Activated naive CD8-positive, alpha-beta T cell treated with anti-CD3 and anti-CD28 coated beads, Interleukin-2, amount 10 ng/mL, durations not matched to agents 7 days and 5 days (primary cell): ENCODE measurements at regions not wholly inside any gene's neighbourhood (a gene's known extent, or its start where the extent isn't known, plus 50 kb on each side); places are given as distances from the start of the nearest gene placed in this dataset.

Experiments
- ATAC-seq: fragments of 150-1000 bp; cut with Tn5 transposase; one replicate; pipeline ENCODE4 v1.10.0; 2021; ENCODE audit warnings: low read depth, moderate library complexity
- POLR2A ChIA-PET: fragments of 350-600 bp; sonication (Branson Sonifier 250); formaldehyde crosslinking; loops from one replicate; lab custom pipeline; 2021; ENCODE audit warnings: antibody characterized with exemption; lab: Charles Lee
- DNase-seq: peaks from one replicate; pipeline ENCODE4 v3.0.0; 2021
- H3K27ac Mint-ChIP-seq: one replicate; pipeline ENCODE4 v1.8.0; 2022; ENCODE audit warnings: mild to moderate bottlenecking, mixed read lengths
- H3K27me3 Mint-ChIP-seq: one replicate; pipeline ENCODE4 v1.8.0; 2022; ENCODE audit warnings: mild to moderate bottlenecking, moderate library complexity, mixed read lengths
- H3K36me3 Mint-ChIP-seq: one replicate; pipeline ENCODE4 v1.8.0; 2021; ENCODE audit warnings: mild to moderate bottlenecking, mixed read lengths
- H3K4me1 Mint-ChIP-seq: one replicate; pipeline ENCODE4 v1.8.0; 2021; ENCODE audit warnings: mixed read lengths
- H3K4me3 Mint-ChIP-seq: one replicate; pipeline ENCODE4 v1.8.0; 2022; ENCODE audit warnings: mild to moderate bottlenecking, moderate library complexity, mixed read lengths
- H3K9me3 Mint-ChIP-seq: one replicate; pipeline ENCODE4 v1.8.0; 2021; ENCODE audit warnings: mixed read lengths

DNA sequence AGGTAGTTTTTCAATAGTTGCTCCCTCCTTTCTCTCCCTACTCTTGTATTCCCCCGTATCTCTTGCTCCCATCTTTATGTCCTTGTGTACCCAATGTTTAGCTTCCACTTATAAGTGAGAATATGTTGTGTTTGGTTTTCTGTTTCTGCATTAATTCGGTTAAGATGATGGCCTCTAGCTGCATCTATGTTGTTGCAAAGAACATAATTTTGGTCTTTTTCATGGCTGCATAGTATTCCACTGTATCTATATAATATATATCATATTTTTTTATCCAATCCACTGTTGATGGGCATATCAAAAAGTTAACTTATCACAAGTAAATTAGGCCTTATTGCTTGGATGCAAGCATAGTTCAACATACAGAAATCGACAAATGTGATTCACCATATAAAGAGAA lies 594.0 kb downstream of the TYW1 start:
- no peaks in the 10 kb centered on the region for H3K36me3 Mint-ChIP-seq
- ATAC-seq (no peak), DNase-seq (no peak)
- H3K4me1 Mint-ChIP-seq: no peaks in the 10 kb centered on the region
- H3K4me3 Mint-ChIP-seq: no peak overlapping the region
- POLR2A ChIA-PET: no interaction called here
- H3K27me3 Mint-ChIP-seq: no peaks in the 10 kb centered on the region
- H3K9me3 Mint-ChIP-seq: peaks cover 12% of the 10 kb centered on the region
- no peak overlapping the region for H3K27ac Mint-ChIP-seq

DNA sequence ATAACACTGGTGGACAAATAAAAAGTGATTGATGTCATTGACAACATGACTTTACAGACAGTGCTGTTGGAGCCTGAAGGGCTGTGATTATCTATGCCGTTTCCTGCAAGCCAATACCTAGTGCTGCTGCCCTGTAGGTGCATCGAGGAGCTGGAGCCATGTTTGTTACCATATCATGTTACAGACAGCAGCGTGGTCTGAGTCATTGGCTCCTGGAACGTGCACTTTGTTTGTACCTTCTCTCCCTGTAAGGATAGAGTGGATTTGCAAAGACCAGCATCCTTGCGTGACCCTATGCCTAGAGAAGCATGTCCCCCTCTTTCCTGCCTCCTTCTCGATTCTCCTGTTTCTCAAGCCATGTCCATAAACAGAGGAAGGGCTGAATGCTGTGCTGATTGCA lies 597.2 kb downstream of the TYW1 start:
- H3K27ac Mint-ChIP-seq: no peak overlapping the region
- peaks cover 8% of the 10 kb centered on the region for H3K9me3 Mint-ChIP-seq
- DNase-seq (no peak), ATAC-seq (no peak)
- no peaks in the 10 kb centered on the region for H3K27me3 Mint-ChIP-seq
- POLR2A ChIA-PET: no interaction called here
- H3K4me1 Mint-ChIP-seq: no peaks in the 10 kb centered on the region
- no peaks in the 10 kb centered on the region for H3K36me3 Mint-ChIP-seq
- H3K4me3 Mint-ChIP-seq: no peak overlapping the region

DNA sequence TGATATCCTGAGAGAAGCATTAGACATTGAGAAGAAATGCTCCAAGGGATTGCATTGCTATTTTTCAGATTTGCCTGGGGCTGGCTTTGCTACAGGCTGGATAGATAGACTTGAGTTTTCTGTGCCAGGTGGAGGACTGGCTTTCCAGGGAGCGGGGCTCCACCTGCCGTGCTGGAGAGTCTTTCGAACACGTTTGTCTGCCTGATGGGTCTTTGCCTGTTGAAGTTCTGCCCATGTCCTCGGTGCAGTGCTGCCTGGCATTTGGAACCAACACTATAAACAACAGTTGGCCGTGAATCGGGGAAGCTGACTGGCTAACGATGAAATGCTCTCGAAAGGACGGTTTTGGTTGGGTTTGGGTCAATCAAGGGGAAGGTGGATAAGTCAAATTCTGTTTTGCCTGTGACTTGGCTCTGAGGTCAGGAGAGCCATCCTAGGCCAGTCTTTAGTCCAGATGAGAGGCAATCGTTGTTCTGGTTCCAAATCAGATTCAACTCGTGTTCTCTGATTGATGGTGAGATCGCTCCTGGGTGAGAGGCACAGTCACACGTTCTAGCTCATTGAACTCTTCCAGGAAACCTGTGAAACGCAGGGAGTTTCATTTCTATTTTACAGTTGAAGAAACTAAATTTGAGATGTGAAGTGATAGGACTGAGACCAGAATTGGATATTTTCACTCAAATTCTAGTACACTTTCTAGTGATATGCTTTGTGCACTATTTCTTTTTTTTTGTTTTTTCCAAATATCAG lies 599.0 kb downstream of the TYW1 start:
- POLR2A ChIA-PET: no interaction called here
- Mint-ChIP-seq H3K27ac (no peak overlapping the region), H3K36me3 (no peaks in the 10 kb centered on the region), H3K9me3 (peaks cover 4% of the 10 kb centered on the region), H3K4me3 (no peak overlapping the region), H3K4me1 (no peaks in the 10 kb centered on the region), H3K27me3 (no peaks in the 10 kb centered on the region)
- no peak for DNase-seq
- ATAC-seq: no peak

DNA sequence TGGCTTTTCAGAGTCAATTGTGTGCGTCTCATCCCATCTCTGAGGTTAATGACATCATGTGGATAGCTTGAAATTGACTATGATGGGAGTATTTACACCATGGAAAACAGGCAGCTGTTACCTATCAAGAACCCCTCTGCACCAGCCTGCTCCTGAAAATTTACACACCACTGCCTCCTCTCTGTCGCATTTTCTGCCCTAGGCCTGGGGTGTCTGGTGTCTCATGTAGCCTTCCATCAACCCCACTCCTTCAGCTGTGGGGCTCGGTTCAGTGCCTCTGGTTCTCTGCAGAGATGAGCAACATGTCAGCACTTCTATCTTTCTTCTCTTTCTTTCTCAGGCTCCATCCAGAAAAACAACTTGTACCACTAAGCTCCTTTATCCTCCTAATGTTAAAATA lies 600.5 kb downstream of the TYW1 start:
- H3K27me3 Mint-ChIP-seq: no peaks in the 10 kb centered on the region
- no peak overlapping the region for H3K4me3 Mint-ChIP-seq
- ATAC-seq (no peak), DNase-seq (no peak)
- peaks cover 2% of the 10 kb centered on the region for H3K9me3 Mint-ChIP-seq
- no peaks in the 10 kb centered on the region for H3K4me1 Mint-ChIP-seq
- POLR2A ChIA-PET: no interaction called here
- H3K27ac Mint-ChIP-seq: no peak overlapping the region
- no peaks in the 10 kb centered on the region for H3K36me3 Mint-ChIP-seq

DNA sequence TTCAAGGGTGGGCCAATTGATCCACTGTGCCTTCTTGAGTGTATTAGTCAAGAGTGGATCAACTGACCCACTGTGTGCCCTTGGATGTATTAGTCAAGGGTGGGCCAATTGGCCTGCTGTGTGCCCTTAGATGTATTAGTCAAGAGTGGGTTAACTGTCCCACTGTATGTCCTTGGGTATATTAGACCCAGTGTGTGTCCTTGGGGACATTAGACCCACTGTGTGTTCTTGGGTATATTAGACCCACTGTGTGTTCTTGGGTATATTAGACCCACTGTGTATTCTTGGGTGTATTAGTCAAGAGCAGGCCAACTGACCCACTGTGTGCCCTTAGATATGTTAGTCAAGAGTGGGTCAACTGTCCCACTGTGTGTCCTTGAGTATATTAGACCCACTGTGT lies 601.8 kb downstream of the TYW1 start:
- POLR2A ChIA-PET: no interaction called here
- Mint-ChIP-seq H3K4me3 (no peak overlapping the region), H3K9me3 (peaks cover 3% of the 10 kb centered on the region), H3K27me3 (no peaks in the 10 kb centered on the region), H3K27ac (no peak overlapping the region), H3K4me1 (no peaks in the 10 kb centered on the region), H3K36me3 (no peaks in the 10 kb centered on the region)
- no peak for ATAC-seq
- no peak for DNase-seq

DNA sequence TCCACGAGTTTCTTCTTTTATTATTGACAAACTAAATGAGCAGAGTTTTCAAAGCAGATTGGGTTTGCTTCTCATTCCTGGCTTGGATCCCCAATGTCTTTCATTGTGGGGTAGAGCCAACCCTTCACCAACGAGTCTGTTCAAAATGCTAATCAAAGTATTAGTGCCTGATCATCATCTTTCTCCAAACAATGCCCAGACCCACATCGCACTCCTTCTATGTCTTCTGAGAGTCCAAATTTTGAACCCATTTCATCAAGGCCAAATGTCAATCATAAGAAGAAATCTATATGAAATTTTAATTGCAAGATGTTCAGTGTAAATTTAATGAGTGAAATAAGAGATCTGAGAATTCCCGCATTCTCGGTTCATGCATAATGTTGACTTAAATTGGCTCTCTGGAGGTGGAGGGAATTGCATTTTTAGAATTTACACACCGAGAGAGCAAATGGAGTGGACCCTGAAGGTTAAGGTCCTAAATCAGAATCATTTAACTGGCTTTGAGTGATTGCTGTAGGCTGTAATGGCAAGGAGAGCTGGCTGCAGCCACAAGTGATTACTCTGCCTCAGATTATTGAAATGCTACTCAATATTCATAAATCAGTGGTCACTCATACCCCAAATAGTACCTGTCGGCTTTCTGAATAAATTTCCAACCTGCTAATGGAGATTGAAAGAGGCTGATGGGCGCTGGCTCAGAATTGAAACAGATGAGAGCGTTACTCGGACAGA lies 602.9 kb downstream of the TYW1 start:
- POLR2A ChIA-PET: no interaction called here
- H3K4me3 Mint-ChIP-seq: no peak overlapping the region
- H3K4me1 Mint-ChIP-seq: no peaks in the 10 kb centered on the region
- no peaks in the 10 kb centered on the region for H3K27me3 Mint-ChIP-seq
- ATAC-seq (no peak), DNase-seq (no peak)
- no peaks in the 10 kb centered on the region for H3K36me3 Mint-ChIP-seq
- H3K9me3 Mint-ChIP-seq: peaks cover 3% of the 10 kb centered on the region
- no peak overlapping the region for H3K27ac Mint-ChIP-seq

DNA sequence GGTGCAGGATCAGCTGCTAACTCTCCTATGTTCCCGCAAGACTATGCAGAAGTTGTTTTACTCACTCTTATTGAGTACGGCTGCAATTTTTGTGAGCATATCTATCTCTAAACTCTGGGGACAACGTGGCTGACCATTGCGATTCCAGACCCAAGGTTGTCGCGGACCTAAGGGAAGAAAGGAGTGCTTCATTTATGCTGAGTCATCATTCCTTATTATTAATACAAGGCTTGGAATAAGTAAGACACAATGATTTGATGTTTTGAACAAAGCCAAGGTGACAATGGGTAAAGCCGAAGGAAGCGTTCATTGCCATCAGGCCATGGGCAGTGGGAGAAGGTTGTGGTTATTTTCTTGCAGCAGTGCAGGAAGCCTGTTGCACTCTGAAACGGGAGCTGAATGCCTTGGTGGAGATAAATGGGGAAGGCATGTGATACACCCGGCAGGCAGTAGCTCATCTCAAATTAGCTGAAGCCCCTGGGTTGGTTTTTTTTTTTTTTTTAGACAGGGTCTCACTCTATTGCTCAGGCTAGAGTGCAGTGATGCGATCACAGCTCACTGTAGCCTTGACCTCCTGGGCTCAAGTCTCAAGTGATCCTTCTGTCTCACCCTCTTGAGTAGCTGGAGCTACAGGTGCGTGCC lies 605.7 kb downstream of the TYW1 start:
- Mint-ChIP-seq H3K9me3 (peaks cover 7% of the 10 kb centered on the region), H3K4me3 (no peak overlapping the region), H3K4me1 (no peaks in the 10 kb centered on the region), H3K27ac (no peak overlapping the region), H3K27me3 (no peaks in the 10 kb centered on the region), H3K36me3 (no peaks in the 10 kb centered on the region)
- POLR2A ChIA-PET: no interaction called here
- DNase-seq (no peak), ATAC-seq (no peak)

DNA sequence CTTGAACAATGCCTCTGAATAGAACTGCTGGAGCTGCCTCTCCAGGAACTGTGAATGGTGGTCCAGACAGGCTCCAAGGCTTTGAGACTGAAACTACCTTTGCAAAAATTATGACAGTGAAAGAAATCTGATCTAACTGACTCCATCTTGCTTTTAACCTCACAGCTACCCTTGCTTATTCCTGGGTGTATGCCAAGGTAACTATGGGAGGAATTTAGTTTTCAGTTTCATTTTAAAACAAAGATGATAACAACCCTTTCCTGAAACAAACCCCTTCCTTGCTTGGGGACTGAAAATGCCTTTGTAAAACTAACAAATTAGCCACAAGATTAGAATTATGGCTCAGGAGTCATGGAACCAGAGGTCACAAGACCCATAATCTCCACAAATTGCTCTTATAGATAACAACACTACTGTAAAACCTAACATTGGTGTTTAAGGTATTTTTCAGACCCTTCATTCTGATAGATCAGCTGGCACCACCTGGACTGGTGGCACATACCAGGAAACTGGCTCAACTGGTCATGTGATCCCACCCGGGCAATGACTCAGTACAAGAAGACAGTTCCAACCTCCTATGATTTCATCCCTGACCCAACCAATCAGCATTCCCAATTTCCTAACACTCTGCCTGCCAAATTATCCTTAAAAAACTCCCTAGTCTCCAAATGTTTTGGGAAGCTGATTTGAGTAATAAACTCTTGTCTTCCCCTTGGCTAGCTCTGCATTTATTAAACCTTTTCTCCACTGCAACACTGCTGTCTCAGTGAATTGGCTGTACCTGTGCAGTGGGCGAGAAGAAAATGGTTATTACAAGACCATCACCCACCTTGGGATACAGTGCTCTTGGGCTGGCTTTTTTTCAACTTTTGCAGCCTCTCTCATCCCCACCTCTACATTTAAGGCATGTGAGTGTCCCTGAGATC lies 608.1 kb downstream of the TYW1 start:
- Mint-ChIP-seq H3K36me3 (no peaks in the 10 kb centered on the region), H3K4me3 (no peak overlapping the region), H3K9me3 (peaks cover 7% of the 10 kb centered on the region), H3K27me3 (no peaks in the 10 kb centered on the region), H3K4me1 (no peaks in the 10 kb centered on the region), H3K27ac (no peak overlapping the region)
- POLR2A ChIA-PET: no interaction called here
- ATAC-seq (no peak), DNase-seq (no peak)

DNA sequence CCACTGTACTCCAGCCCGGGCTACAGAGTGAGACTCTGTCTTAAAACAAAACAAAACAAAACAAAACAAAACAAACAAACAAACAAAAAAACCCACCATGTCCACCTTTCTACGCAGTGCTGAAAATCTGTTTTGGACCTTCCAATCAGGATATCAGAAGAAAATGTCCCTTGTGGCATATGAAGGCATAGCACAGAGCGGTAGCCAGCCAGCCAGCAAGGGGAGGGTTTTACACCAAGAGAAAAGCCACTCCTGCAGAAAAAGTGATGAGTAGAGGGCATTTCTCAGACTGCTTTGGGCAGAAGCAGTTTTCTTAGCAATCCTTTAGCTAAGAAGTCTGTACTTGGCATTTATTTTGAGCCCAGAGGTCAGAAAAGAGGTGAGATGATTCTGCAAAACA lies 612.2 kb downstream of the TYW1 start:
- Mint-ChIP-seq H3K36me3 (no peaks in the 10 kb centered on the region), H3K4me3 (no peak overlapping the region), H3K27me3 (no peaks in the 10 kb centered on the region), H3K4me1 (no peaks in the 10 kb centered on the region), H3K9me3 (peaks cover 6% of the 10 kb centered on the region), H3K27ac (no peak overlapping the region)
- POLR2A ChIA-PET: no interaction called here
- DNase-seq (no peak), ATAC-seq (no peak)

DNA sequence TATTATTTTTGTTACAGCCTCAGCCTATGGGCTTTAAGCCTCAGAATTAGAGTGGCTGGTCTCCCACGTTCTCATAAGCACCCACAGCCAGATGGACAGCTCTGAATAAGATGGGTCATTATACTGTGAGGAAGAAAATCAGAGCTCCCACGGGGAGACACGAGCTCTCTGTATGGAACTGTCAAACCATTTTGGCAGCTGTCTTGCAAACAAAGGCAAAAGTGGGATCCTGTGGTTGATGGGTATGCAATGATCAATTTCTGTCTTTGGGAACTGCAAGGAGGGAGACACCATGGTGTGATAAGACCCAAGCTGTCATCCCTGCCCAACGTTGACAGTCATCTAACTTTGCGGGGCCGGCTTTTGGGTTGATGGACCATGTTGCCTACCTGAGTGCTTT lies 614.3 kb downstream of the TYW1 start:
- POLR2A ChIA-PET: no interaction called here
- no peak for DNase-seq
- H3K4me3 Mint-ChIP-seq: no peak overlapping the region
- H3K27me3 Mint-ChIP-seq: no peaks in the 10 kb centered on the region
- peaks cover 6% of the 10 kb centered on the region for H3K9me3 Mint-ChIP-seq
- H3K27ac Mint-ChIP-seq: no peak overlapping the region
- ATAC-seq: no peak
- H3K36me3 Mint-ChIP-seq: no peaks in the 10 kb centered on the region
- no peaks in the 10 kb centered on the region for H3K4me1 Mint-ChIP-seq

DNA sequence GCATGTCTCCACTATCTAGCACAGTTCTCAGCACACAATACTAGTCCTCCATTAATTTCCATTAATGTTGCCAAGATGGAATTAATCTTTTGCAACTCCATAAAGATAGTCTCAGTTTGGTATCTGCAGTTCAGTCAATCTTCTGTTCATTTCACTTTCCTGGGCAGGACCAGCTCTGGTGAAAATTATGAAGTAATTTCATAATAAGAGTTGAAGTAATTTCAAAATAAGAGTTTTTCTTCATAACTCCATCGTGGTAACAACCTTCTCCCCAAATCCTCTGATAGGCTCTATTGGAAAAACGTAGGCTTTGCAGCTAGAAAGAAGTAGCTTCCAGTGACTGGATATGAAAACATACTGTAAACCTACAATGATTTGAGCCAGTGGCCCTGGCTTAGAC lies 618.2 kb downstream of the TYW1 start:
- DNase-seq (no peak), ATAC-seq (no peak)
- peaks cover 2% of the 10 kb centered on the region for H3K9me3 Mint-ChIP-seq
- no peaks in the 10 kb centered on the region for H3K4me1 Mint-ChIP-seq
- no peak overlapping the region for H3K4me3 Mint-ChIP-seq
- no peaks in the 10 kb centered on the region for H3K27me3 Mint-ChIP-seq
- POLR2A ChIA-PET: no interaction called here
- no peaks in the 10 kb centered on the region for H3K36me3 Mint-ChIP-seq
- no peak overlapping the region for H3K27ac Mint-ChIP-seq

DNA sequence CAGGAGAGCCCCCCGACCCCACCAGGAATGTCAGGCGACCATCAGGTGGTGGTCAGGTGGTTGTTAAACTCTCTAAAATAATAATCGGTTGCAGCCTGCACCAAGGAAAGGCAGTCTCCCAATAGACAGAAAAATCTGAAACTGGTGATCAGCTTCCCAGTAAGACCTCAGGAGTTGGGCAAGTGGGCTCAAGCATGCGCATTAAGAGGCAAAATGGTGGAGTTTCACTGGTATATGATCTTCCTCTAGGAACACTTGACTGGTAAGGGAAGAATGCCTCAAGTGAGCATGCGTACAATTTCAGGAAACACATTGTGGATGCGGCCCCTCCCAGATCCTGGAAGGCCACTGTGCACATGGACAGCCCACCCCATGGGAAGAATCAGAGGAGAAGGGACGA lies 619.9 kb downstream of the TYW1 start:
- no peak for DNase-seq
- Mint-ChIP-seq H3K27ac (no peak overlapping the region), H3K9me3 (no peaks in the 10 kb centered on the region), H3K36me3 (no peaks in the 10 kb centered on the region), H3K4me3 (no peak overlapping the region), H3K27me3 (no peaks in the 10 kb centered on the region), H3K4me1 (no peaks in the 10 kb centered on the region)
- POLR2A ChIA-PET: no interaction called here
- no peak for ATAC-seq

DNA sequence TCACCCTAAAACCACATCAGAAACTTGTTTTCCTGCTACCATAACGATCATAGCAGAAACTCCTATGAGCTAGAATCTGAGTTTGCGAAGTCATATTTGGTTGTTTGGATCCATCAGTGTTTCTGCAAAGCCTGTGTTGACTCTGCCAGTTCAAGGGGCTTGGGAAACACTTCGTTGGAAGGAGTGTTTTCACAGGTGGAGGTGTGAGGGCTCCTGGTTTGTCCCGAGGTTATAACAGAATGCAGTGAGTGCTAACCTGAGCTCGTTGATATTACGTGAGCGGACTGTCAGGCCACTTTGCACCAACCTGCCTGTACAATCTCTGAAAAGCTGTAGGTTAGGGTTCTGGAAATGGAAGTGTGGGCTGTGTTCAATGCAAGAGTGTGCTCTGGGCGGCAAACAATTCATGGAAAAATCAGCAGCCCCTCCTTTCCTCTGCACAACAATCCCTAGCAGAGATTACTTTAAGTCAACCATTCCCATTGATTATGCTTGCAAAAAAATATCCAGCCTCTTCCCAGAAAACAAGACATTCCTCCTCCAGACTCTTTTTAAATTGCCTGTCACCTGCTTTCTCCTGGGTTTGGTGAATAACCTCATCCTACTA lies 622.0 kb downstream of the TYW1 start:
- Mint-ChIP-seq H3K4me1 (no peaks in the 10 kb centered on the region), H3K36me3 (no peaks in the 10 kb centered on the region), H3K27me3 (no peaks in the 10 kb centered on the region), H3K4me3 (no peak overlapping the region), H3K9me3 (no peaks in the 10 kb centered on the region), H3K27ac (no peak overlapping the region)
- no peak for ATAC-seq
- no peak for DNase-seq
- POLR2A ChIA-PET: no interaction called here
